Vagina (tissue), 2 donors: ENCODE measurements at regions not wholly inside any gene's neighbourhood (a gene's known extent, or its start where the extent isn't known, plus 50 kb on each side); places are given as distances from the start of the nearest gene placed in this dataset.

Experiments used
- POLR2AphosphoS5 ChIP-seq, 2 donors: sonication (generic); formaldehyde crosslinking; IDR thresholded peaks; one replicate each; pipeline ENCODE4 v1.9.0; 2017; ENCODE audit warnings: antibody characterized with exemption in 2 of 2, mild to moderate bottlenecking in 2 of 2, low read depth in 1 of 2; ENCODE audit not compliant: insufficient read depth in 1 of 2
- TF ChIP-seq, protein P1 (sequence below), 3 experiments: fragments of 450-650 bp in 2 of 3; fragments of 200-600 bp in 1 of 3; sonication (generic) in 1 of 3; IDR thresholded peaks; one replicate each; pipeline ENCODE4 v1.5.1; 2017 to 2019; ENCODE audit warnings: antibody characterized with exemption in 3 of 3, mild to moderate bottlenecking in 2 of 3, moderate library complexity in 2 of 3

- TF ChIP-seq, protein P1, sequence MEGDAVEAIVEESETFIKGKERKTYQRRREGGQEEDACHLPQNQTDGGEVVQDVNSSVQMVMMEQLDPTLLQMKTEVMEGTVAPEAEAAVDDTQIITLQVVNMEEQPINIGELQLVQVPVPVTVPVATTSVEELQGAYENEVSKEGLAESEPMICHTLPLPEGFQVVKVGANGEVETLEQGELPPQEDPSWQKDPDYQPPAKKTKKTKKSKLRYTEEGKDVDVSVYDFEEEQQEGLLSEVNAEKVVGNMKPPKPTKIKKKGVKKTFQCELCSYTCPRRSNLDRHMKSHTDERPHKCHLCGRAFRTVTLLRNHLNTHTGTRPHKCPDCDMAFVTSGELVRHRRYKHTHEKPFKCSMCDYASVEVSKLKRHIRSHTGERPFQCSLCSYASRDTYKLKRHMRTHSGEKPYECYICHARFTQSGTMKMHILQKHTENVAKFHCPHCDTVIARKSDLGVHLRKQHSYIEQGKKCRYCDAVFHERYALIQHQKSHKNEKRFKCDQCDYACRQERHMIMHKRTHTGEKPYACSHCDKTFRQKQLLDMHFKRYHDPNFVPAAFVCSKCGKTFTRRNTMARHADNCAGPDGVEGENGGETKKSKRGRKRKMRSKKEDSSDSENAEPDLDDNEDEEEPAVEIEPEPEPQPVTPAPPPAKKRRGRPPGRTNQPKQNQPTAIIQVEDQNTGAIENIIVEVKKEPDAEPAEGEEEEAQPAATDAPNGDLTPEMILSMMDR (IDR thresholded peaks at IDR 0.05): no peak
- no peak for TF ChIP-seq POLR2AphosphoS5 (IDR thresholded peaks at IDR 0.05; ENCODE audit: insufficient read depth in 1 of 2, low read depth in 1 of 2)
Observed at GRCh38 chr12:13857750-13858149, 123.7 kb downstream of the GRIN2B start.
